ENCODE measurements at regions not wholly inside any gene's neighbourhood (a gene's known extent, or its start where the extent isn't known, plus 50 kb on each side); places are given as distances from the start of the nearest gene placed in this dataset.

- H3K36me3 ChIP-seq (ENCODE audit: control insufficient read depth, insufficient read depth, low read length), result no peaks in the 10 kb centered on the region
- TF ChIP-seq, protein P1, sequence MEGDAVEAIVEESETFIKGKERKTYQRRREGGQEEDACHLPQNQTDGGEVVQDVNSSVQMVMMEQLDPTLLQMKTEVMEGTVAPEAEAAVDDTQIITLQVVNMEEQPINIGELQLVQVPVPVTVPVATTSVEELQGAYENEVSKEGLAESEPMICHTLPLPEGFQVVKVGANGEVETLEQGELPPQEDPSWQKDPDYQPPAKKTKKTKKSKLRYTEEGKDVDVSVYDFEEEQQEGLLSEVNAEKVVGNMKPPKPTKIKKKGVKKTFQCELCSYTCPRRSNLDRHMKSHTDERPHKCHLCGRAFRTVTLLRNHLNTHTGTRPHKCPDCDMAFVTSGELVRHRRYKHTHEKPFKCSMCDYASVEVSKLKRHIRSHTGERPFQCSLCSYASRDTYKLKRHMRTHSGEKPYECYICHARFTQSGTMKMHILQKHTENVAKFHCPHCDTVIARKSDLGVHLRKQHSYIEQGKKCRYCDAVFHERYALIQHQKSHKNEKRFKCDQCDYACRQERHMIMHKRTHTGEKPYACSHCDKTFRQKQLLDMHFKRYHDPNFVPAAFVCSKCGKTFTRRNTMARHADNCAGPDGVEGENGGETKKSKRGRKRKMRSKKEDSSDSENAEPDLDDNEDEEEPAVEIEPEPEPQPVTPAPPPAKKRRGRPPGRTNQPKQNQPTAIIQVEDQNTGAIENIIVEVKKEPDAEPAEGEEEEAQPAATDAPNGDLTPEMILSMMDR (IDR thresholded peaks at IDR 0.05; ENCODE audit: insufficient read depth, low read length, poor library complexity, severe bottlenecking), result no peak
- no peak overlapping the region for H3K4me3 ChIP-seq (replicated peaks; ENCODE audit: low read depth, low read length)
- no peak for DNase-seq (ENCODE audit: extremely low read depth, insufficient read length)
- H3K27me3 ChIP-seq (replicated peaks; ENCODE audit: control insufficient read depth, insufficient read depth, low read length), result no peaks in the 10 kb centered on the region; the same call in none of the 2 replicates
Measured at GRCh38 chr11:69928975-69929374, 109.8 kb upstream of the FGF3 start.

- H3K4me3 ChIP-seq (replicated peaks; ENCODE audit: low read depth, low read length), result no peak overlapping the region
- H3K36me3 ChIP-seq (ENCODE audit: control insufficient read depth, insufficient read depth, low read length), result no peaks in the 10 kb centered on the region
- DNase-seq (ENCODE audit: extremely low read depth, insufficient read length), result no peak
- TF ChIP-seq, protein P1 (IDR thresholded peaks at IDR 0.05; ENCODE audit: insufficient read depth, low read length, poor library complexity, severe bottlenecking), result no peak
- H3K27me3 ChIP-seq (replicated peaks; ENCODE audit: control insufficient read depth, insufficient read depth, low read length), result no peaks in the 10 kb centered on the region; the same call in none of the 2 replicates
Measured at GRCh38 chr11:69930081-69931059, 111.2 kb upstream of the FGF3 start.

- TF ChIP-seq, protein P1 (IDR thresholded peaks at IDR 0.05; ENCODE audit: insufficient read depth, low read length, poor library complexity, severe bottlenecking), result no peak
- Histone ChIP-seq H3K36me3 (ENCODE audit: control insufficient read depth, insufficient read depth, low read length) (no peaks in the 10 kb centered on the region), H3K27me3 (replicated peaks; ENCODE audit: control insufficient read depth, insufficient read depth, low read length) (no peaks in the 10 kb centered on the region; the same call in 1 of the 2 replicates), H3K4me3 (replicated peaks; ENCODE audit: low read depth, low read length) (no peak overlapping the region)
- DNase-seq (ENCODE audit: extremely low read depth, insufficient read length), result no peak
Measured at GRCh38 chr11:69931060-69931910, 112.1 kb upstream of the FGF3 start.

DNA sequence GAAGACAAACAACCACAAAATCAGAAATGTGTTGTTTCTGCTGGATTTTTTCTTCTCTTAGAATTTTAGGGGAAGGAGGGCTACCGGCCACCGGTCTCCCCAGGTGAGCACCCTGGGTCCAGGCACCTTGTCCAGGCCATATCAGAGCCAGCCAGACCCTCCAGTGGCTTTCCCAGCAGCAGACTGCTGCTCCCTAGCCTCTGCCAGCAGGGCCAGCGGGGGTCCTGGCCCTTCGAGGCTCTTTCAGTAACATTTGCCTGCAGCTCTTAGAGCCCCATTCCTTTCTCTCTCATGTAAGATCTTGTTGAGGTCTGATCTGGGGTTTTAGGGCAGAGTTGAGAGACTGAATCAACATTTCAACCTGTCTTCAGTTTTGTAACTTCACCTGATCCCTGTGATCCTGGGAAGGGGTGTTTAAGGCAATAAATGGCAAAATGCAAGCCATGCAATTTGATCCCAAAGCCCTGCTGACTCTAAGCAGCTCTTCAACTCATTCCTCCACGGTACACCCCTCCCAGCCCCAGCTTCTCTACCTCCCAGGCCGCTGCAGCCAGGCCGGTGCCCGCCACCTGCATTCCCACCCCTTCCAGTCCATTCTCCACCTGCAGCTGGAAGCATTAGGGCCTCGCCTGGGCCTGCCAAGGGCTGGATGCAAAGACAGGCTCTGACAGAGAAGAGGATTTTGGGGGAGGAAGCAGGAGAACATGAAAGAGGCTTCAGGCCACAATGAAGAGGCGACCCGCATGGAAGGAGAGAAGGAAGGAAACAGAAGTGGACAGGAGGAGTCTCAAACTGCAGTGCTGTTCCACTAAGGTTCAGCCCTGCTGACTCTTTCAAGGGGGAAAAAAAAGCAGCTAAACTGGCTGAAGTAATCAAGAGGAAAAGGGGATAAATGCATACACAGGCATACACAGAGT lies 113.0 kb upstream of the FGF3 start:
- Histone ChIP-seq H3K4me3 (replicated peaks; ENCODE audit: low read depth, low read length) (no peak overlapping the region), H3K36me3 (ENCODE audit: control insufficient read depth, insufficient read depth, low read length) (no peaks in the 10 kb centered on the region), H3K27me3 (replicated peaks; ENCODE audit: control insufficient read depth, insufficient read depth, low read length) (no peaks in the 10 kb centered on the region; the same call in 1 of the 2 replicates)
- no peak for DNase-seq (ENCODE audit: extremely low read depth, insufficient read length)
- TF ChIP-seq, protein P1 (IDR thresholded peaks at IDR 0.05; ENCODE audit: insufficient read depth, low read length, poor library complexity, severe bottlenecking), result no peak

- Histone ChIP-seq H3K36me3 (ENCODE audit: control insufficient read depth, insufficient read depth, low read length) (no peaks in the 10 kb centered on the region), H3K27me3 (replicated peaks; ENCODE audit: control insufficient read depth, insufficient read depth, low read length) (no peaks in the 10 kb centered on the region), H3K4me3 (replicated peaks; ENCODE audit: low read depth, low read length) (no peak overlapping the region)
- TF ChIP-seq, protein P1 (IDR thresholded peaks at IDR 0.05; ENCODE audit: insufficient read depth, low read length, poor library complexity, severe bottlenecking), result no peak
- DNase-seq (ENCODE audit: extremely low read depth, insufficient read length), result no peak
Measured at GRCh38 chr11:69934861-69935494, 115.8 kb upstream of the FGF3 start.
